HAP-1 (cell line): ENCODE measurements at regions not wholly inside any gene's neighbourhood (a gene's known extent, or its start where the extent isn't known, plus 50 kb on each side); places are given as distances from the start of the nearest gene placed in this dataset.

ENCODE experiments used
- DNase-seq, 2 experiments: peaks; one replicate each; pipeline ENCODE4 v3.0.0-alpha.2; 2016 to 2020; ENCODE audit warnings: low spot score in 2 of 2
- H3K27me3 ChIP-seq: fragments of 250-450 bp; sonication (Bioruptor Pico); 2 replicates; pipeline ENCODE4 v1.5.1; 2020; ENCODE audit warnings: low read depth, mild to moderate bottlenecking, moderate library complexity
- H3K36me3 ChIP-seq: fragments of 250-450 bp; sonication (Bioruptor Pico); replicated peaks from 2 replicates; pipeline ENCODE4 v1.5.1; 2020; ENCODE audit warnings: mild to moderate bottlenecking
- H3K4me1 ChIP-seq: fragments of 250-450 bp; sonication (Bioruptor Pico); 2 replicates; pipeline ENCODE4 v1.5.1; 2020; ENCODE audit warnings: mild to moderate bottlenecking
- H3K4me3 ChIP-seq: fragments of 250-450 bp; sonication (Bioruptor Pico); 2 replicates; pipeline ENCODE4 v1.5.1; 2020; ENCODE audit warnings: mild to moderate bottlenecking, moderate library complexity
- H3K9me3 ChIP-seq: fragments of 250-450 bp; sonication (Bioruptor Pico); 2 replicates; pipeline ENCODE4 v1.5.1; 2020; ENCODE audit warnings: mild to moderate bottlenecking, moderate library complexity
- in situ Hi-C: fragments of 300-500 bp; cut with MboI; formaldehyde crosslinking; loops from 3 replicates; pipeline ENCODE4 v1.14.3; 2020; ENCODE audit warnings: low sequenced_read_pairs, inconsistent platforms, mixed read lengths

DNA sequence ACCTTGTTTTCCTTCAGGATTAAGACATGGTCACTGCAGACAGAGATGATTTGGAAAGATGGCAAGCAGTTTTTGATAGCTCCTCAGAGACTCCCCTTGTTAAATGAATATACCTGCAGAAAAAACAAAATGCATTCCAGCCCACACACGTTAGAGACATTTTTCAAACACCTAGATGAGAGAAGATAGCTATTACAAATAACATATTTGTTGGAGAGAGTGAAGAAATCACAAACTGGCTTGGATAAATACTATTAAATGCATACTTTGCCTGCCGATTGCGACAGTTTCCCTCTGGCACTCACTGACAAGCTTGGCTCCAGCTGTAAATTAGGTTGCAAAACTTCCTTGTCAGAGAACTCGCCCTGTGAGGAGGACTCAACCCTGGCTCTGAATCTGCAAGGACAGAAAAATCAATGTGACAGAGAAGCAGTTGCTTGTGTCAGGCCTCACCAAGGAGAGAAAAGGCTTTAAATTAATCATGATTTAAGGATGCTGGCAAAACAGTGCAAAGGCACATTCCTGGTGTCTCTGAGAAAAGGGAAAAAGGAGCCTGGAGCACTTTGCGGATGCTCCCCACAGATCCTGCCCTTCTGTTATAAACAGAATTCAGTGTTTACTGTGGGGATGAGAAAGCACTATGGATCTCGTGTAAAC is 423.7 kb upstream of the MARCKS start:
- in situ Hi-C loops = no loop called here
- H3K36me3 ChIP-seq = no peaks in the 10 kb centered on the region
- H3K4me3 ChIP-seq = no peak overlapping the region
- no peak for DNase-seq
- H3K27me3 ChIP-seq = no peaks in the 10 kb centered on the region
- no peaks in the 10 kb centered on the region for H3K4me1 ChIP-seq
- no peaks in the 10 kb centered on the region for H3K9me3 ChIP-seq

DNA sequence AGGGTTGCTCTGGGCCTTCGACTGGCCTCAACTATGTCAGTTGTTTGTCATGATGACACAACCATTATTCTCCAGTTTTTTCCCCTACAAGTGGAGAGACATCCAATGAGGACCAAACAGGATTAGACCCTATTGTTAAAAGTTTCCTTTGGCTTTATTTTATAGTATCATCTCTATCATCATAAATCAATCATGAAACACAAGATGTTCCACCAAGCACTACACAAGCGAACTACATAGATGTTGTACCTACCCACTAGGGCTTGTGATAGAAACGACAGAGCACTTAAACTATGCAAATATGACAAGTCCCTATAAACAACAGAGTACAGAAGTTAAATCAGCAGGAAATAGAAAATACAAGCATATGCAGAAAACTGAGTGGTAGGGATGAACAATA is 422.5 kb upstream of the MARCKS start:
- no peak for DNase-seq
- Histone ChIP-seq H3K9me3 (no peaks in the 10 kb centered on the region), H3K27me3 (no peaks in the 10 kb centered on the region), H3K4me1 (no peaks in the 10 kb centered on the region), H3K4me3 (no peak overlapping the region), H3K36me3 (no peaks in the 10 kb centered on the region)
- in situ Hi-C loops = no loop called here

DNA sequence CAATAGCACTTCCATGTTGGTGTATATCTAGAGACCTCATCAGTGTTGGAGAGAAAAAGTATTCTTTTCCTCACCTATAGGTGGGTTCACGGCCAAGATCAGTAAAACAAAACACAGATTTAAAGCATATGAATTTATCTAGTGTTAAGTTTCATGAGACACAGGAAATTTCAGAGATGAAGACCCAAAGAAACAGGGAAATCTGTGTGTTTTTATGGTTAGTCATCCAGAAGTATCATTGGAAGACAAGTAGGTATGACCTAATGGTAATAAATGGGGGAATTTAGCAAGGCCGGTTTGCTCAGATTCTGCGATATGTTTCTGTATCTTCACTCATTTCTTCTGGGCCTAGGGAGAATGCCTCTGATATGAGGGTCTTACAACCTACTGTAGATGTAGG is 419.6 kb upstream of the MARCKS start:
- Histone ChIP-seq H3K36me3 (no peaks in the 10 kb centered on the region), H3K4me1 (no peaks in the 10 kb centered on the region), H3K4me3 (no peak overlapping the region), H3K27me3 (no peaks in the 10 kb centered on the region), H3K9me3 (no peaks in the 10 kb centered on the region)
- no peak for DNase-seq
- in situ Hi-C loops = no loop called here

GRCh38 chr6:113439866-113440265 is 417.3 kb upstream of the MARCKS start:
- Histone ChIP-seq H3K4me1 (no peaks in the 10 kb centered on the region), H3K27me3 (no peaks in the 10 kb centered on the region), H3K9me3 (no peaks in the 10 kb centered on the region), H3K4me3 (no peak overlapping the region), H3K36me3 (no peaks in the 10 kb centered on the region)
- in situ Hi-C loops = no loop called here
- no peak for DNase-seq

- Histone ChIP-seq H3K4me3 (no peak overlapping the region), H3K27me3 (no peaks in the 10 kb centered on the region), H3K36me3 (no peaks in the 10 kb centered on the region), H3K9me3 (no peaks in the 10 kb centered on the region), H3K4me1 (no peaks in the 10 kb centered on the region)
- in situ Hi-C loops = no loop called here
- DNase-seq = no peak
Measured at GRCh38 chr6:113442040-113442439, 415.1 kb upstream of the MARCKS start.

DNA sequence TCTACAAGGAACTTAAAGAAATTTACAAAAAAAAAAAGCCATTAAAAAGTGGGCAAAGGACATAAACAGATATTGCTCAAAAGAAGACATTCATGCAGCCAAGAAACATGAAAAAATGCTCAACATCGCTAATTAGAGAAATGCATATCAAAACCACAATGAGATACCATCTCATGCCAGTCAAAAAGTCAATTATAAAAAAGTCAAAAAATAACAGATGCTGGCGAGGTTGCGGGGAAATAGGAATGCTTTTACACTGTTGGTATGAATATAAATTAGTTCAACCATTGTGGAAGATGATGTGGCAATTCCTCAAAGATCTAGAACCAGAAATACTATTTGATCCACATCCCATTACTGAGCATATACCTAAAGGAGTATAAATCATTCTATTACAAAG is 411.9 kb upstream of the MARCKS start:
- no peaks in the 10 kb centered on the region for H3K9me3 ChIP-seq
- no peaks in the 10 kb centered on the region for H3K27me3 ChIP-seq
- no peaks in the 10 kb centered on the region for H3K4me1 ChIP-seq
- in situ Hi-C loops = no loop called here
- no peaks in the 10 kb centered on the region for H3K36me3 ChIP-seq
- H3K4me3 ChIP-seq = no peak overlapping the region
- DNase-seq = no peak

DNA sequence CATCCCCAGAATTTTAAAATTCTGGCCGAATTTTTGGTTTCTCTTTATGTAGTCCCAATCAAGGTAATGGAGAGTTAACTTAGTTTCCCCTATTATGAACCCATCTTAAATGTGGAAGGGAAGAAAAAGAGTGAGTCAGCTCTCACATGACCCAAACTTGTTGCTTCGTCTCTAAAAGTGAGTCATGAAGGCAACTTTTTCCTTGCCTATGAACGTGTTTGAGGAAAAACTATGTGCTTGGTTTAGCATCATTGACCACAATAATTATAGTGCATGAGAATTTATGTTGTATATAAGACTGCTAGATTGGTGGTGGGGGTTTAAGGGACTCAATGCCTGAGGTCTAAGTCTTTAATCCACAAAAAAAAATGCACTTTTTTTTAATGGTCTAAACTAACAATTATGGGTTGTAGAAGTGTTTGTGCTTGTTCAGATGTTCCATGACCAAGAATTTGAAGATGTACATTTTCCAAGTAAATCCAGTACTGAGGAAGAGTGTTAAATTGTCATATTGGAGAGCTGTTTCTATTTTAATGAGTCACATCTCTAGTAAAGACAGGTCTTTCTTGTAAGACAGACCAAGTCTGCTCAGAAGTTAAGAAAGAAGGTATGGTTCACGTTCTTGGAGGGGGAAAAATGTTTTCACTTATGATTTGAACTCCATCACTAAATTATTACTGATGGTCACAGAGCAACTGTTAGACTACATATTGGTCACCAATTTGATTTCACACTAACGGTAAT is 409.9 kb upstream of the MARCKS start:
- in situ Hi-C loops = no loop called here
- Histone ChIP-seq H3K36me3 (no peaks in the 10 kb centered on the region), H3K27me3 (no peaks in the 10 kb centered on the region), H3K4me3 (no peak overlapping the region), H3K4me1 (no peaks in the 10 kb centered on the region), H3K9me3 (no peaks in the 10 kb centered on the region)
- DNase-seq = no peak

DNA sequence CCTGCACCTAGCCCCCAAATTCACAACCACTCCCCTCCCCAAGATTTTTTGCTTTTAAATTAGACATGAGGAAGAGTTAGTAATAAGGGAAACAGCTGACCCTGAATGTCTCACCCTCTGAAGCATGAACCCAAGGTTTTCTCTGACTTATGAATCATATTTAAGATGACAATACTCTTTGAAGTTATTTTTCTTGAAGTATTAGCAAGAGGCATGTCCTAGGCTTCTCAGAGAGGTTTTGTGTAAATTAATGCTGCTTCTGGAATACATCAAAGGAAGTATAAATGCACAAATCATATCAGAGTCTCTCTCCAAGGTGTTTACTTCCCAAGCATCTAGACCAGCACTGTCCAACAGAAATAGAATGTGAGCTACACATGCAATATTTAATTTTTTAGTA is 408.1 kb upstream of the MARCKS start:
- H3K4me3 ChIP-seq = no peak overlapping the region
- H3K4me1 ChIP-seq = no peaks in the 10 kb centered on the region
- no peaks in the 10 kb centered on the region for H3K27me3 ChIP-seq
- no peak for DNase-seq
- in situ Hi-C loops = no loop called here
- H3K9me3 ChIP-seq = no peaks in the 10 kb centered on the region
- no peaks in the 10 kb centered on the region for H3K36me3 ChIP-seq

DNA sequence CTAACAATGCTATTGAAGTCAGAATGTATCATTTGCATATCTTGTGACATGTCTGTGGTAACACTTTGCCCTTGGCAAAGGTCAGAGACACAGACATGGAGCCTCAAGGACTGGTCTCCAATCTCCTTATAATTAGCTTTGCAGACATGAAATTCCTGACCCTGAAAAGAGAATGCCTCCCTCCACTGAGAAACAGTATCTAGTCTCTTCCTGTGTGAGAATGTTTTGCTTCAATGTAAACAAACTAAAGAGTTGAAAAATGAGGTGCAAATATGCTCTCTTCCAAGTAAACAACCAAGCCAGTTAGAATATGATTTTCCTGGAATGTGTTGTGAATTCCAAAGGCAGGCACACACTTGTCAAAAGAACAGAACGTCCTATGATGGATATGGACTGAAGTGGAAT is 407.1 kb upstream of the MARCKS start:
- no peaks in the 10 kb centered on the region for H3K9me3 ChIP-seq
- no peak overlapping the region for H3K4me3 ChIP-seq
- H3K36me3 ChIP-seq = no peaks in the 10 kb centered on the region
- in situ Hi-C loops = no loop called here
- no peaks in the 10 kb centered on the region for H3K27me3 ChIP-seq
- no peaks in the 10 kb centered on the region for H3K4me1 ChIP-seq
- DNase-seq = no peak

- no peaks in the 10 kb centered on the region for H3K36me3 ChIP-seq
- no peaks in the 10 kb centered on the region for H3K9me3 ChIP-seq
- H3K4me3 ChIP-seq = no peak overlapping the region
- in situ Hi-C loops = no loop called here
- no peaks in the 10 kb centered on the region for H3K27me3 ChIP-seq
- no peaks in the 10 kb centered on the region for H3K4me1 ChIP-seq
- no peak for DNase-seq
Measured at GRCh38 chr6:113451049-113451448, 406.1 kb upstream of the MARCKS start.

- H3K27me3 ChIP-seq = no peaks in the 10 kb centered on the region
- no peaks in the 10 kb centered on the region for H3K9me3 ChIP-seq
- peaks cover 7% of the 10 kb centered on the region for H3K4me1 ChIP-seq
- DNase-seq = no peak
- H3K4me3 ChIP-seq = no peak overlapping the region
- in situ Hi-C loops = no loop called here
- no peaks in the 10 kb centered on the region for H3K36me3 ChIP-seq
Measured at GRCh38 chr6:113457198-113457597, 399.9 kb upstream of the MARCKS start.

- in situ Hi-C loops = no loop called here
- no peaks in the 10 kb centered on the region for H3K27me3 ChIP-seq
- no peak for DNase-seq
- no peaks in the 10 kb centered on the region for H3K36me3 ChIP-seq
- H3K4me3 ChIP-seq = no peak overlapping the region
- no peaks in the 10 kb centered on the region for H3K9me3 ChIP-seq
- H3K4me1 ChIP-seq = peaks cover 7% of the 10 kb centered on the region
Measured at GRCh38 chr6:113457751-113458150, 399.4 kb upstream of the MARCKS start.

DNA sequence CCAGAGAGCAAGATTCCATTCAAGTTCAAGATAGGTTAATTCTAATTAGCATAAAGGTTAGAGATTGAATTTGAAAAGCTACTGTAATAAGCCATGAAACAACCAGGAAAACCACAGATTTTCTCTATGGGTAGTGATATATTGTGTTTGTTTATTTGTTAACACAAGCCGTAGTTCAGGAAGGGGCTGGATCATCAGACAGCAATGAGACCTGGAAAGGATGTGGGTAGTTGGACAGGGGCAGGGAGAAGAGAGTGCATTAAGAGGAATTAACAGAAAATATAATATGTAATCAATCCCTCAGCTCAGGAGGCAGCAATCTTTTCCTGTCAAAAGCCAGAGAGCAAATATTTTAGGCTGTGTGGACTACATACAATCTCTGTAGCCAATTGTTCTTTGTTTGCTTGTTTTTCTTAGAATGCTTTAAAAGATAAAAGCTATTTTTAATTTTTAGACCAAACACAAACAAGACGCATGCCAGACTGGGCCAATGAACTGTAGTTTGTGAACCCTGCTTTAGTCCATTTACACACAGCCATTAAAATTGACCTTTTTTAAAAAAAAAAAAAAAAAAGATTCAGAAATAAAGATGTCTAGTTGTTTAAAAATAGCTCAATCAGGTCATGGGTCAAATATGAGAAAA is 398.7 kb upstream of the MARCKS start:
- Histone ChIP-seq H3K4me3 (no peak overlapping the region), H3K27me3 (no peaks in the 10 kb centered on the region), H3K36me3 (no peaks in the 10 kb centered on the region), H3K9me3 (no peaks in the 10 kb centered on the region), H3K4me1 (peaks cover 7% of the 10 kb centered on the region)
- no peak for DNase-seq
- in situ Hi-C loops = no loop called here

- Histone ChIP-seq H3K4me3 (no peak overlapping the region), H3K36me3 (no peaks in the 10 kb centered on the region), H3K4me1 (peaks cover 7% of the 10 kb centered on the region), H3K9me3 (no peaks in the 10 kb centered on the region), H3K27me3 (peaks cover under 1% of the 10 kb centered on the region; the same call in 1 of the 2 replicates)
- no peak for DNase-seq
- in situ Hi-C loops = no loop called here
Measured at GRCh38 chr6:113461153-113461932, 395.8 kb upstream of the MARCKS start.
